Omental fat pad (tissue), 3 donors: ENCODE measurements at regions not wholly inside any gene's neighbourhood (a gene's known extent, or its start where the extent isn't known, plus 50 kb on each side); places are given as distances from the start of the nearest gene placed in this dataset.

Experiments used
- ATAC-seq: fragments of 150-250 bp; one replicate; pipeline ENCODE4 v1.9.1; 2016; ENCODE audit warnings: mild to moderate bottlenecking, moderate library complexity; ENCODE audit not compliant: low FRiP score
- DNase-seq: peaks from one replicate; pipeline ENCODE4 v3.0.0-alpha.2; 2019; ENCODE audit warnings: low spot score
- CTCF ChIP-seq, 3 donors: fragments of 450-650 bp; IDR thresholded peaks; one replicate each; pipeline ENCODE4 v1.5.1; 2016 to 2017; ENCODE audit warnings: antibody characterized with exemption in 3 of 3, mild to moderate bottlenecking in 3 of 3, moderate library complexity in 2 of 3

DNA sequence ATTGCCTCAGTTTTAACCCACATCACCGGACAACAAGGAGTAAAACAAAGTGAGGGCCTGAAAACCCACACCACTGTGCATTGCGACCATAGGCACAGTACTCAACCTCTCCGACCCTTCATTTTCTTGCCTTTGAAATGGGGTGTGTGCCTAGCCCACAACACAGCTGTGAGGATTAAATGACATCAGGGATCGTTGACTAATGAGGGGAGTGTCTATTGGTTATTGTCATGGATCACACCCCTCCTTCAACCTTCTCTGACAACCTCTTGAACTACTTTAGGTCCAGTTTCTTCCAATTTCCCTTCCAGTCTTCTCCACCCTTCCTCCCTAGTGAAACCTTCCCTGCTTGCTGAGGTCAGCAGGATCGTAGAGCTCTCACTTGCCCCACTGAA is 89.5 kb downstream of the HES1 start:
- TF ChIP-seq CTCF (IDR thresholded peaks at IDR 0.05), result no peak
- DNase-seq, result no peak

GRCh38 chr3:194225988-194226663 is 90.2 kb downstream of the HES1 start:
- ATAC-seq, result no peak
- TF ChIP-seq CTCF (IDR thresholded peaks at IDR 0.05), result no peak
- no peak for DNase-seq

More for the DNA sequence above, 89.5 kb downstream of the HES1 start:
- ATAC-seq, result no peak

DNA sequence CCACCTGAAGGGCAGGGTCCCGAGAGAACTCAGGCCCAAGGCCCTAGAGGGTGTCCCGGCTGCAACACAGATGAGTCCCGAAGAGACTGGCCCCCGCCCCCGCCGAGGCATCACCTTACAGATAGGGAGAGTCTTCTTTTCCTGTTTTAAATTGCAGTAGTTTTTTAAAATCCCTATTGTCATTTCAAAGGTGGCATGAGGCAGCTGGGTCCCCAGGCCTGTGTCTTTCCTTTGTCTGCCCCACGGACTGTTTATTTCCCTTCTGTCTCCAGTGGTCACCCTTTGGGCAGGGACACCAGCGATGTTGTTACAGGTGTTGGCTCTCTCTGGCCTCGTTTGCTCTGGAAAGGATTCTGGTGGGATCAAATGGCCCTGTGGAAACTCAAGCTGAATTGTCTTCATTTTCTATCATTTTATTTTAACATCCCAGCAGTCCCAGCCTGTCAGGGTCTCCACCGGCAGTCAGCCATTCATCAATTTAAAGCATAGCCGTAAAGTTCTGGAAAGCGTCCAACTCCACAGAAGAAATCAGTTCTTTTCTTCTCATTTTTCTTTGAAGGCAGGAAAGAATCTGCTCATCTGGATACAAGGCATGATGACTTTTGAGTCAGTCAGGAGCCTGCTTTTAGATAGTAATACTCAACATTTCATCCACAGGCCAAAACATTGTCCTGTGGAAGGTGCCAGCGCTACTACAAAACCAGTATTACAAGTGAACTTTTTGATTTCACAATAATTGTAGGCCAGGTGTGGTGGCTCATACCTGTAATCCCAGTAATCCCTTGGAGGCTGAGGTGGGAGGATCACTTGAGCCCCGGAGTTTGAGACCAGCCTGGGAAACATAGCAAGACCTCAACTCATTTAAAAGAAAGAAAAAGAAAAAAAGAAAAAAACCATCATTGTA is 96.2 kb downstream of the HES1 start:
- no peak for DNase-seq
- no peak for ATAC-seq
- no peak for TF ChIP-seq CTCF (IDR thresholded peaks at IDR 0.05)

- ATAC-seq (no peak), DNase-seq (no peak)
- TF ChIP-seq CTCF (IDR thresholded peaks at IDR 0.05), result no peak
These were observed 97.2 kb downstream of the HES1 start for GRCh38 chr3:194233150-194233549.

GRCh38 chr3:194235160-194235559 is 99.2 kb downstream of the HES1 start:
- no peak for TF ChIP-seq CTCF (IDR thresholded peaks at IDR 0.05)
- ATAC-seq (no peak), DNase-seq (no peak)

DNA sequence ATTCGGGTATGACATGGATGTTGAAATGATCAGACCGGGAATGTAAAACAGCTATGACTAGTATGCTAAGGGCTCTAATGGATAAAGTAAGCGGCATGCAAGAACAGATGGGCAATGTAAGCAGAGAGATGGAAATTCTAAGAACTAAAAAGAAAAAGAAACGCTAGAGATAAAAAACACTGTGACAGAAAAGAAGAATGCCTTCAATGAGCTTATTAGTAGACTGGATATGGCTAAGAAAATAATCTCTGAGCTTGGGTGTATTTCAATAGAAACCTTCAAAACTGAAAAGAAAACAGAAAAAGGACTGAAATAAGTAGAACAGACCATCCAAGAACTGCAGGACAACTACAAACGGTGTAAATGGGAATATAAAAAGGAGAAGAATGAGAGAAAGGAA is 101.2 kb downstream of the HES1 start:
- ATAC-seq (no peak), DNase-seq (no peak)
- no peak for TF ChIP-seq CTCF (IDR thresholded peaks at IDR 0.05)
